OCI-LY3 (cell line): ENCODE measurements at regions not wholly inside any gene's neighbourhood (a gene's known extent, or its start where the extent isn't known, plus 50 kb on each side); places are given as distances from the start of the nearest gene placed in this dataset.

ENCODE experiments used
- H2AFZ ChIP-seq: fragments of 200-600, 300-600 bp; shearing (Covaris generic); 2 replicates; pipeline ENCODE4 v1.6.0; 2014; ENCODE audit warnings: antibody characterized with exemption, low read depth, low read length
- H3K27ac ChIP-seq: fragments of 200-600, 300-600 bp; sonication (generic); 2 replicates; pipeline ENCODE4 v1.5.1; 2014; ENCODE audit warnings: mild to moderate bottlenecking, low read length, moderate library complexity, mixed read lengths
- H3K27me3 ChIP-seq: fragments of 200-600, 300-600 bp; sonication (generic); 2 replicates; pipeline ENCODE4 v1.6.1; 2014; ENCODE audit warnings: low read depth, low read length, mixed read lengths
- H3K36me3 ChIP-seq: fragments of 200-600, 300-600 bp; sonication (generic); replicated peaks from 2 replicates; pipeline ENCODE3; 2014; ENCODE audit warnings: low read depth, low read length, mixed read lengths
- H3K4me1 ChIP-seq: fragments of 300-600, 200-600 bp; sonication (generic); 2 replicates; pipeline ENCODE4 v1.6.1; 2014; ENCODE audit warnings: low read length, mixed read lengths
- H3K4me2 ChIP-seq: fragments of 200-600, 300-600 bp; sonication (generic); 2 replicates; pipeline ENCODE4 v1.6.1; 2014; ENCODE audit warnings: low read length, mixed read lengths
- H3K4me3 ChIP-seq: fragments of 300-600, 200-600 bp; sonication (generic); 2 replicates; pipeline ENCODE4 v1.5.1; 2014; ENCODE audit warnings: antibody characterized with exemption, mild to moderate bottlenecking, low read length, moderate library complexity
- H3K79me2 ChIP-seq: fragments of 300-600, 200-600 bp; shearing (Covaris generic); 2 replicates; pipeline ENCODE4 v1.6.1; 2014; ENCODE audit warnings: mild to moderate bottlenecking, low read length, mixed read lengths
- H3K9ac ChIP-seq: fragments of 300-600, 200-600 bp; shearing (Covaris generic); 2 replicates; pipeline ENCODE4 v1.6.0; 2014; ENCODE audit warnings: mild to moderate bottlenecking, low read length, moderate library complexity
- H3K9me3 ChIP-seq: fragments of 200-600, 300-600 bp; shearing (Covaris generic); 2 replicates; pipeline ENCODE4 v1.6.1; 2014; ENCODE audit warnings: low read length, mixed read lengths; ENCODE audit not compliant: insufficient read depth
- H4K20me1 ChIP-seq: fragments of 200-600, 300-600 bp; sonication (generic); 2 replicates; pipeline ENCODE4 v1.6.1; 2016; ENCODE audit warnings: low read length, mixed read lengths; ENCODE audit not compliant: insufficient read depth
- EZH2phosphoT487 ChIP-seq: fragments of 200-600 bp; shearing (Covaris generic); IDR thresholded peaks from 2 replicates; pipeline ENCODE4 v1.6.1; 2018; ENCODE audit warnings: antibody characterized with exemption, mixed run types, low read depth
- TF ChIP-seq, protein P1 (sequence below): fragments of 200-600, 300-600 bp; sonication (generic); IDR thresholded peaks from 2 replicates; pipeline ENCODE4 v1.5.1; 2014; ENCODE audit warnings: antibody characterized with exemption, low read length, low read depth

DNA sequence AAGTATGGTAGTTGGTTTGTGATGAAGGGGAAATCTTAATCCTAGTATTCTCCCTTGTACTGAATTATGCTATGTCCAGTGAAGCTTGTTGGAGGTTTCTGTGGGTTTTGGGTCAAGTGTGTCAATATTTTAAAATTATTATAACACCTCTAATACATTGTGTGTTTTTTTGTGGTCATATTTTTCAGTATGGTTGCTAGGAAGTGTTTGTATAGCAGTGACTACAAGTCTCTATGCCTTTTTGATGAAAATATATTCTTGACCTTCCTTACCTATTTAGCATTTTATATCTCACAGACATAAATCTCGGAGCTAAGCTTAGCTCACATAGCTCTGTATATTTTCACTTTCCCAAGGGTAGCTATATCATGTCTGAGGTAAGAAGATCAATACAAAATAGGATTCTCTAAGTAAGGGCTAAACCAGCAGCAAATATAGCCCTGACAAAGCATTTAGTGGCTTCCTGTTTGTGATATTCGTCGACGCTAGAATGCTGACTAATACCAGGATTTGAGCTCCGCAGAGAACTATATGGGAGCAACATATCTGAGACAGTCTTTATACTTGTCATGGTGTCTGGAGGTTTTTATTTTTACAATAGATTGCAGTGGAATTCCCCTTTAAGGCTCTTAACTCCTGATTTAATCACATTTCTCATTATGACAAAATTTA lies 82.3 kb downstream of the MACIR start:
- TF ChIP-seq EZH2phosphoT487, result no peak
- TF ChIP-seq, protein P1, sequence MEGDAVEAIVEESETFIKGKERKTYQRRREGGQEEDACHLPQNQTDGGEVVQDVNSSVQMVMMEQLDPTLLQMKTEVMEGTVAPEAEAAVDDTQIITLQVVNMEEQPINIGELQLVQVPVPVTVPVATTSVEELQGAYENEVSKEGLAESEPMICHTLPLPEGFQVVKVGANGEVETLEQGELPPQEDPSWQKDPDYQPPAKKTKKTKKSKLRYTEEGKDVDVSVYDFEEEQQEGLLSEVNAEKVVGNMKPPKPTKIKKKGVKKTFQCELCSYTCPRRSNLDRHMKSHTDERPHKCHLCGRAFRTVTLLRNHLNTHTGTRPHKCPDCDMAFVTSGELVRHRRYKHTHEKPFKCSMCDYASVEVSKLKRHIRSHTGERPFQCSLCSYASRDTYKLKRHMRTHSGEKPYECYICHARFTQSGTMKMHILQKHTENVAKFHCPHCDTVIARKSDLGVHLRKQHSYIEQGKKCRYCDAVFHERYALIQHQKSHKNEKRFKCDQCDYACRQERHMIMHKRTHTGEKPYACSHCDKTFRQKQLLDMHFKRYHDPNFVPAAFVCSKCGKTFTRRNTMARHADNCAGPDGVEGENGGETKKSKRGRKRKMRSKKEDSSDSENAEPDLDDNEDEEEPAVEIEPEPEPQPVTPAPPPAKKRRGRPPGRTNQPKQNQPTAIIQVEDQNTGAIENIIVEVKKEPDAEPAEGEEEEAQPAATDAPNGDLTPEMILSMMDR, result no peak
- no peaks in the 10 kb centered on the region for H3K79me2 ChIP-seq
- no peaks in the 10 kb centered on the region for H3K36me3 ChIP-seq
- H3K27me3 ChIP-seq, result no peaks in the 10 kb centered on the region
- peaks cover 17% of the 10 kb centered on the region for H3K4me1 ChIP-seq
- H3K27ac ChIP-seq, result no peak overlapping the region; the same call in 1 of the 2 replicates
- no peak overlapping the region for H3K9ac ChIP-seq
- H2AFZ ChIP-seq, result peak overlapping the region; percentile 43; the same call in 1 of the 2 replicates
- no peaks in the 10 kb centered on the region for H4K20me1 ChIP-seq
- peak overlapping the region; percentile 59 for H3K4me3 ChIP-seq
- peak overlapping the region; percentile 54 for H3K4me2 ChIP-seq
- no peaks in the 10 kb centered on the region for H3K9me3 ChIP-seq

DNA sequence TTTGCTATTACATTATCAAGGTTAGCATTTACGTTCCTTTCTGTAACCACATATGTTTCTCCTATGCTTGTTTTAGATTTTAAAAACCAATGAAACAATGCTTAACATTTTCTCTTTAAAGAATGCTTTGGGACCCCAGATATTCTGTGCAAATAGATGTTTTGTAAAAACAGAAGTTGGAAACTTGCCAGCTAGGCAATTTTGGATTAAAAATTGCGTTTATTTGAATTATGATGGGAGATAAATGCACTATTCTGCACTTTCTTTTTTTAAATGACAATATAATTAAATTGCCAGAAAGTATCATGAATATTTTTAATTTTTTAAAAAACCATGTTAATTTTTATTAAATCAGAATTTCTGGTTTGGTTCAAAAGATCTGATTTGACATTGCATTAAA lies 81.6 kb downstream of the MACIR start:
- no peak for TF ChIP-seq EZH2phosphoT487
- TF ChIP-seq, protein P1, result no peak
- H3K36me3 ChIP-seq, result no peaks in the 10 kb centered on the region
- peaks cover 13% of the 10 kb centered on the region for H3K4me1 ChIP-seq
- H3K27ac ChIP-seq, result no peak overlapping the region
- H3K4me2 ChIP-seq, result no peak overlapping the region
- no peaks in the 10 kb centered on the region for H4K20me1 ChIP-seq
- no peaks in the 10 kb centered on the region for H3K27me3 ChIP-seq
- H3K4me3 ChIP-seq, result no peak overlapping the region
- H3K79me2 ChIP-seq, result no peaks in the 10 kb centered on the region
- no peak overlapping the region for H3K9ac ChIP-seq
- no peaks in the 10 kb centered on the region for H3K9me3 ChIP-seq
- H2AFZ ChIP-seq, result no peak overlapping the region

DNA sequence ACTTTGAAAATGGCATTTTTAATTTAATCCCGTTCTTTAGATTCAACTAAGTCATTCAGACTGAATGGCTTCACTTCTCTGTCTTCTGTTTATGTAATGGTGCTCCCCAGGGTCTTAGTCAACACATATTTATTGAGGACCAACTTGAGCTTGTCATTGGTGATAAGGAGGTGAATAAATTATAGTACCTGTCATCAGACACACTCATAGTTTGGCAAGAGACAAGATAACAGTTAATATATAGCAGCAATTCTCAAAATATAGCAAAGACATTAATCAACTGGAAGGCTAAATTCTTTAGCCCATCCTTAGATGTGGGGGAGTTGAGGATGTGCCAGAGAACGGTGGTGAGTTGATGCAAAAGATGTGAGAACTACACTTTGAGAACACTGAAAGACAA lies 78.4 kb downstream of the MACIR start:
- Histone ChIP-seq H3K27me3 (no peaks in the 10 kb centered on the region), H3K4me1 (peaks cover 13% of the 10 kb centered on the region), H4K20me1 (no peaks in the 10 kb centered on the region), H3K9me3 (no peaks in the 10 kb centered on the region), H3K9ac (no peak overlapping the region), H3K4me2 (no peak overlapping the region), H2AFZ (no peak overlapping the region), H3K27ac (no peak overlapping the region), H3K4me3 (no peak overlapping the region), H3K36me3 (no peaks in the 10 kb centered on the region), H3K79me2 (no peaks in the 10 kb centered on the region)
- no peak for TF ChIP-seq EZH2phosphoT487
- TF ChIP-seq, protein P1, result no peak

DNA sequence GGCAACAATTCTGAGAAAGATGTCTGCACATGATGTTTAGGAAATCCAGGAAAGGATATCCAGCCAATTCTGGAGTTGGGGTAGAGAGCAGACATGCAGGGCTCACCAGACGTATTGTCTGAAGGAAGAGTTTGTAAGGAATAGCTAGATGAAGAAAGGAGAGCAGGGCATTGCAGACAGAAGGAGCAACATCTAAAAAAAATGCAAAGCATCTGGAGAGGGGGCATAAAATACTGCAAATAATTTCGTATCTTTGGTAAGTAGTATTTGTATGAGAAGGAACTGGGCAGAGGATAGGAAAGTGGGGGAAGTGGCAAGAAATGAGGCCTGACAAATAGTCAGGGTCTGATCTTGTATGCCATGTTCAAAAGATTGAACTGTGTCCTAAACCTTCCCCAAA lies 74.8 kb downstream of the MACIR start:
- H2AFZ ChIP-seq, result no peak overlapping the region
- no peak overlapping the region for H3K27ac ChIP-seq
- TF ChIP-seq EZH2phosphoT487, result no peak
- TF ChIP-seq, protein P1, result no peak
- H3K9me3 ChIP-seq, result no peaks in the 10 kb centered on the region
- no peaks in the 10 kb centered on the region for H4K20me1 ChIP-seq
- no peaks in the 10 kb centered on the region for H3K27me3 ChIP-seq
- H3K36me3 ChIP-seq, result no peaks in the 10 kb centered on the region
- no peak overlapping the region for H3K9ac ChIP-seq
- H3K4me1 ChIP-seq, result no peaks in the 10 kb centered on the region
- H3K4me3 ChIP-seq, result no peak overlapping the region
- no peak overlapping the region for H3K4me2 ChIP-seq
- H3K79me2 ChIP-seq, result no peaks in the 10 kb centered on the region
